PC-9 (cell line): ENCODE measurements at regions not wholly inside any gene's neighbourhood (a gene's known extent, or its start where the extent isn't known, plus 50 kb on each side); places are given as distances from the start of the nearest gene placed in this dataset.

Source experiments
- BruUV-seq: library from RNA; stranded (reverse); fragments of 400-500 nt; replicated peaks from 2 replicates; lab custom pipeline; 2021; lab: Mats Ljungman, UMichigan
- CTCF ChIA-PET: fragments of 300-600 bp; sonication (Branson Sonifier 250); formaldehyde crosslinking; loops from one replicate; lab custom pipeline; 2022; ENCODE audit warnings: antibody characterized with exemption; lab: Charles Lee
- POLR2A ChIA-PET: fragments of 300-600 bp; sonication (Branson Sonifier 250); formaldehyde crosslinking; loops from one replicate; lab custom pipeline; 2022; ENCODE audit warnings: antibody characterized with exemption; ENCODE audit not compliant: unreplicated experiment; lab: Charles Lee
- DNase-seq, 2 experiments: peaks; one replicate each; pipeline versions ENCODE4 v3.0.0 to v3.0.0-alpha.2; 2015 to 2022; ENCODE audit warnings: mixed read lengths in 1 of 2
- H2AFZ ChIP-seq: fragments of 200-600 bp; sonication (generic); 2 replicates; pipeline ENCODE4 v1.8.1; 2017; ENCODE audit warnings: antibody characterized with exemption
- H3F3A ChIP-seq: fragments of 200-600 bp; sonication (generic); 2 replicates; pipeline ENCODE4 v1.8.1; 2017; ENCODE audit warnings: antibody characterized with exemption, mild to moderate bottlenecking, low read depth; ENCODE audit not compliant: insufficient read depth
- H3K27ac ChIP-seq: fragments of 200-600 bp; sonication (generic); 2 replicates; pipeline ENCODE4 v1.6.1; 2016; ENCODE audit warnings: mixed run types
- H3K27me3 ChIP-seq: fragments of 200-600 bp; sonication (generic); 2 replicates; pipeline ENCODE4 v1.6.1; 2016; ENCODE audit warnings: low read depth, mixed run types; ENCODE audit not compliant: insufficient read depth
- H3K36me3 ChIP-seq: fragments of 200-600 bp; sonication (generic); 2 replicates; pipeline ENCODE4 v1.6.1; 2016; ENCODE audit warnings: low read depth, mixed run types
- H3K4me1 ChIP-seq: fragments of 200-600 bp; sonication (generic); replicated peaks from 2 replicates; pipeline ENCODE4 v1.6.1; 2016; ENCODE audit warnings: mixed run types; ENCODE audit not compliant: insufficient read depth
- H3K4me2 ChIP-seq: fragments of 200-600 bp; sonication (generic); 2 replicates; pipeline ENCODE4 v1.6.1; 2017; ENCODE audit warnings: mixed run types
- H3K4me3 ChIP-seq: fragments of 200-600 bp; sonication (generic); 2 replicates; pipeline ENCODE4 v1.6.1; 2016; ENCODE audit warnings: mixed run types
- H3K79me2 ChIP-seq: fragments of 200-600 bp; sonication (generic); 2 replicates; pipeline ENCODE4 v1.6.1; 2017; ENCODE audit warnings: low read depth, mixed run types
- H3K9me2 ChIP-seq: fragments of 200-600 bp; sonication (generic); 2 replicates; pipeline ENCODE4 v1.8.1; 2017; ENCODE audit warnings: mild to moderate bottlenecking; ENCODE audit not compliant: insufficient read depth
- H3K9me3 ChIP-seq: fragments of 200-600 bp; sonication (generic); 2 replicates; pipeline ENCODE4 v1.8.1; 2016; ENCODE audit warnings: low read depth; ENCODE audit not compliant: insufficient read depth
- H4K20me1 ChIP-seq: fragments of 200-600 bp; sonication (generic); 2 replicates; pipeline ENCODE4 v1.8.1; 2017; ENCODE audit not compliant: insufficient read depth
- EZH2 ChIP-seq: fragments of 200-600 bp; sonication (generic); IDR thresholded peaks from 2 replicates; pipeline ENCODE4 v1.8.0; 2017; ENCODE audit warnings: antibody characterized with exemption, low read depth
- intact Hi-C: fragments of 100-400 bp; cut with micrococcal nuclease; formaldehyde crosslinking; loops from one replicate; pipeline ENCODE4 v1.10.0; 2022; ENCODE audit not compliant: unreplicated experiment
- TF ChIP-seq, protein P1 (sequence below): fragments of 200-600 bp; sonication (generic); conservative IDR thresholded peaks from 2 replicates; pipeline ENCODE4 v1.6.1; 2017; ENCODE audit warnings: mixed run types, antibody characterized with exemption, mild to moderate bottlenecking, moderate library complexity

DNA sequence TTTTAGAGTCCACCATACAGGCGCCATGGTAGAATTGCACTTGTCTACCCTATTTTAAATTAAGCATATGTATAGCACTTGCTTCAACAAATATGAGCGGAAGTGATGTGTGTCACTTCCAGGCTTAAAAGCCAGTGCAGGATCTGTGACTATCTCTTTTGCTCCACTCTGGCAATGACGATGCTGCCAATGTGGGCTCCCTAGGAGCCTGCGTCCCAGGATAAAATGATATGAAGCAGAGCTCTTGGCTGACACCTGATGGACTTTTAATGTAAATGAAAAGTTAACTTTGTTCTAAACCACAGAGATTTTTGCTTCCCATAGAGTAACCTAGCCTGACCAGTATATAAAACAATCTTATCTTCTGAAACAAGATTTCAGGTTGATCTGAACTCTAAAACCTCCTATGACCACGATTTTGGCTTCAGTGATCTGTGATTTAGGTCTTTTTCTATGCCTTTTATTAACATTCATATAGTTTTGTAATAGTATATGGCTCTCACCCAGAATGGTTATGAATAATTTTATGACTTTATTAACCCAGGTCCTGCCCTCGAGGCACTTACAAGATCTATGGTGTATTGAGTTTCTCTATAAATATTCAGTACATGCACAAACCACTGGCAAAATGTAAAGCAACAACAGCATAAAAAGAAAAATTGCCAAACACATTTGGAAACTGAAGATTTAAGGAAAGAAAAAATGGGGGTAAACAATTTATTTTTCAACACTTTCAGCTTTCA lies 422.5 kb upstream of the PIK3C3 start:
- Histone ChIP-seq H3K27ac (no peak overlapping the region), H3F3A (no peaks in the 10 kb centered on the region), H3K9me2 (no peaks in the 10 kb centered on the region), H3K4me1 (no peaks in the 10 kb centered on the region), H4K20me1 (no peaks in the 10 kb centered on the region), H3K9me3 (no peaks in the 10 kb centered on the region), H3K27me3 (no peaks in the 10 kb centered on the region), H2AFZ (no peak overlapping the region), H3K4me2 (no peak overlapping the region), H3K36me3 (no peaks in the 10 kb centered on the region), H3K79me2 (no peaks in the 10 kb centered on the region), H3K4me3 (no peak overlapping the region)
- CTCF ChIA-PET = no interaction called here
- POLR2A ChIA-PET = interaction anchor here (0.7 kb wide), 1 partner anchor 10 kb away, joined by 7 read pairs; no protein-coding TSS in a partner anchor
- DNase-seq = no peak
- BruUV-seq = no TSS peak
- intact Hi-C loops = no loop called here
- TF ChIP-seq, protein P1, sequence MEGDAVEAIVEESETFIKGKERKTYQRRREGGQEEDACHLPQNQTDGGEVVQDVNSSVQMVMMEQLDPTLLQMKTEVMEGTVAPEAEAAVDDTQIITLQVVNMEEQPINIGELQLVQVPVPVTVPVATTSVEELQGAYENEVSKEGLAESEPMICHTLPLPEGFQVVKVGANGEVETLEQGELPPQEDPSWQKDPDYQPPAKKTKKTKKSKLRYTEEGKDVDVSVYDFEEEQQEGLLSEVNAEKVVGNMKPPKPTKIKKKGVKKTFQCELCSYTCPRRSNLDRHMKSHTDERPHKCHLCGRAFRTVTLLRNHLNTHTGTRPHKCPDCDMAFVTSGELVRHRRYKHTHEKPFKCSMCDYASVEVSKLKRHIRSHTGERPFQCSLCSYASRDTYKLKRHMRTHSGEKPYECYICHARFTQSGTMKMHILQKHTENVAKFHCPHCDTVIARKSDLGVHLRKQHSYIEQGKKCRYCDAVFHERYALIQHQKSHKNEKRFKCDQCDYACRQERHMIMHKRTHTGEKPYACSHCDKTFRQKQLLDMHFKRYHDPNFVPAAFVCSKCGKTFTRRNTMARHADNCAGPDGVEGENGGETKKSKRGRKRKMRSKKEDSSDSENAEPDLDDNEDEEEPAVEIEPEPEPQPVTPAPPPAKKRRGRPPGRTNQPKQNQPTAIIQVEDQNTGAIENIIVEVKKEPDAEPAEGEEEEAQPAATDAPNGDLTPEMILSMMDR = peak; percentile 26; the same call in 1 of the 2 replicates
- TF ChIP-seq EZH2 = no peak

DNA sequence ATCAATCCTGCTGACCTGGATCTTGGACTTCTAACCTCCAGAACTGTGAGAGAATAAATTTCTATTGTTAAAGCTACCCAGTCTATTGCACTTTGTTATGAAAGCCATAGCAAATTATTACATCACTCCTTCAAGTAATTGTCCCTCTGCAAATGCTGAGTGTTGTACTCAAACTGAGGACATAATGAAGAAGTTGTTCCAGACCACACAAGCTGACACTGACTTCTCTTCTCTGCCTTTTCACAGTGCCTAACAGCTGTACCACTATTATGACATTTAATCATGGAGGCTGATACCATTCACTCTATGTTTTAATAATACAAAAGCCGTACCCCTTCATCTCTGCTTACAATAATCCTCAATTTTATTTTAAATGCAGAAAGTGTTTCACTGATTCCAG lies 424.1 kb upstream of the PIK3C3 start:
- Histone ChIP-seq H3K4me2 (no peak overlapping the region), H3K27me3 (no peaks in the 10 kb centered on the region), H3K79me2 (no peaks in the 10 kb centered on the region), H2AFZ (no peak overlapping the region), H3K4me1 (no peaks in the 10 kb centered on the region), H3F3A (no peaks in the 10 kb centered on the region), H3K36me3 (no peaks in the 10 kb centered on the region), H4K20me1 (no peaks in the 10 kb centered on the region), H3K27ac (no peak overlapping the region), H3K9me3 (no peaks in the 10 kb centered on the region), H3K4me3 (no peak overlapping the region), H3K9me2 (no peaks in the 10 kb centered on the region)
- DNase-seq = no peak
- CTCF ChIA-PET = no interaction called here
- intact Hi-C loops = no loop called here
- TF ChIP-seq, protein P1 = no peak
- TF ChIP-seq EZH2 = no peak
- POLR2A ChIA-PET = no interaction called here
- no TSS peak for BruUV-seq

DNA sequence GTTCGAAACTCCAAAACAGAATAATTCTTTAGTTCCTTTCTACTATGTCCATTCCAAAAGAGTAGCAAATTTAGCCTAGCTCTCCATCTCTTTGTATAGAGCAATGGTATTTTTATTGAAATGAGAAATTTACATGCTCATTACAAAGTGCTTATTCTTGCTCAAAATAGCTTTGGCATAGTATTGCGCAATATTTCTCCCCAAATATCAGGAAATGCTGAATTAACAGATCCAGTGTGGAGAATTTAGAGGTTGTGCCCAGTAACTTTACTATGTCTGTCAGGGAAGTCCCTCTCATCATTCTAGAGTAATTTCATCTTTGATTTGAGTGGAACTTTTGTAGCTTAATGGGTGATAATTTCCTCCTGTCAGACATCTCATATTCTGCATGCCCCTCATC lies 425.9 kb upstream of the PIK3C3 start:
- intact Hi-C loops = no loop called here
- Histone ChIP-seq H3K4me1 (no peaks in the 10 kb centered on the region), H3K9me2 (no peaks in the 10 kb centered on the region), H3K27me3 (no peaks in the 10 kb centered on the region), H3K36me3 (no peaks in the 10 kb centered on the region), H3K27ac (no peak overlapping the region), H4K20me1 (no peaks in the 10 kb centered on the region), H3K4me3 (no peak overlapping the region), H3K79me2 (no peaks in the 10 kb centered on the region), H3K4me2 (no peak overlapping the region), H3F3A (no peaks in the 10 kb centered on the region), H2AFZ (no peak overlapping the region), H3K9me3 (no peaks in the 10 kb centered on the region)
- ChIA-PET POLR2A (no interaction called here), CTCF (no interaction called here)
- DNase-seq = no peak
- TF ChIP-seq EZH2 = no peak
- TF ChIP-seq, protein P1 = no peak
- BruUV-seq = no TSS peak
